ENCODE measurements at regions not wholly inside any gene's neighbourhood (a gene's known extent, or its start where the extent isn't known, plus 50 kb on each side); places are given as distances from the start of the nearest gene placed in this dataset.
A peak's percentile ranks its signal among the peaks of the same experiment; 100 is the strongest.
"Not testable (repeated sequence)": the region's sequence is repeated elsewhere in the genome, so short reads cannot be mapped to it uniquely, and the experiment has no call there.

DNA sequence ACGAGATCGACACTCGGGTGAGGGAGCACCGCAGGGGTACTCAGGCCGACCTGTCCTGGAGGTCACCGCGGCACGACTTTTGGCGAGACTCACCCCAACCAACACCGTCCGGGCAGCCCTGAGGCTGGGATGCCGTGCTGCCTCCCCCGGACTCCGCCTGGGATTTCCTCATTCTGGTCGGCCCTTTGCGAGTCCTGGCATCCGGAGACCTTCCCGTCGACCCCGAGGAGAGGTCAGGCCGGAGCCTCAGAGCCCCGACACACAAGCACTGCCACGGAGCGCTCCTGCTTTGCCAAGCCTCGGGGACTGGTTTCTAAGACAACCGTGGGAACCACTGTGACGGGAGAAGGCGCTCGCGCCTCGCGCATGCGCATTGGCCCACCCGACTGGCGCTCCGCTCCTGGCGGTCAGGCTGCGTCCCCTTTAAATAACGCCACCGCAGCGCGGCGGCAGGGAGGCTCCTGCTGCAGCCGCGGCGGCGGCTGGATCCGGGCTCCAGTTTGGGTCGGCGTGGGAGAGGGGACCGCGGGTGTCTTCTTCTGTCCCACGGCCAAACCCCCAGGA lies 166.4 kb upstream of the ZNF337 start:
- peak in 1 of 2 experiments; percentile 58 for DNase-seq

DNA sequence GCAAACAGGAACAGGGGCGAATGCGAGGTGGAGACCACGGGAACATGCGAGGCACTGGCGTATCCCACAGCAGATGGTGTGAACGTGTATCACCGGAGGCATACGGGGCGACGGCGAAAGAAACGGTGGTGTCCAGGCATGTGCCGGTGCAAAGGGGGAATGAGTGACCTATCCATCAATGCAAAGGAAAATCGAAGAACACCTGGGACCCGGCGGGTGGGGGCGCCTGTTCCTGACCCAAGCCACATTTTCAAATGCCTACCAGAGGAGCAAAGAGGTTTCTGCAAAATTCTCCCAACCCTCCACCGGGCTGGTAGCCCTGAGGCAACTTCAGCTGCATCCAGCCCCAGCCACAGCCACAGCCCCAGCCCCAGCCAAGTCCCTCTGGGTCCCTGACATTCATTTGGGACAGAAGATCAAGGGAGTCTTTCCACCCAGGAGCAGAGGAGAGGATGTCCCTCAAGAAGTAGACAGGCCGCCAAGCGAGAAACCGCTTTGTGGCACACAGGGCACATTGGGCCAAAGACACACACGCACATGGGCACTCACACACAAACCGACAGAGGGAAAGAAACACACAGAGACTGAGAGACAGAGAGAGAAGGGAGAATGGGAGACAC lies 164.0 kb upstream of the ZNF337 start:
- no peak for DNase-seq

DNA sequence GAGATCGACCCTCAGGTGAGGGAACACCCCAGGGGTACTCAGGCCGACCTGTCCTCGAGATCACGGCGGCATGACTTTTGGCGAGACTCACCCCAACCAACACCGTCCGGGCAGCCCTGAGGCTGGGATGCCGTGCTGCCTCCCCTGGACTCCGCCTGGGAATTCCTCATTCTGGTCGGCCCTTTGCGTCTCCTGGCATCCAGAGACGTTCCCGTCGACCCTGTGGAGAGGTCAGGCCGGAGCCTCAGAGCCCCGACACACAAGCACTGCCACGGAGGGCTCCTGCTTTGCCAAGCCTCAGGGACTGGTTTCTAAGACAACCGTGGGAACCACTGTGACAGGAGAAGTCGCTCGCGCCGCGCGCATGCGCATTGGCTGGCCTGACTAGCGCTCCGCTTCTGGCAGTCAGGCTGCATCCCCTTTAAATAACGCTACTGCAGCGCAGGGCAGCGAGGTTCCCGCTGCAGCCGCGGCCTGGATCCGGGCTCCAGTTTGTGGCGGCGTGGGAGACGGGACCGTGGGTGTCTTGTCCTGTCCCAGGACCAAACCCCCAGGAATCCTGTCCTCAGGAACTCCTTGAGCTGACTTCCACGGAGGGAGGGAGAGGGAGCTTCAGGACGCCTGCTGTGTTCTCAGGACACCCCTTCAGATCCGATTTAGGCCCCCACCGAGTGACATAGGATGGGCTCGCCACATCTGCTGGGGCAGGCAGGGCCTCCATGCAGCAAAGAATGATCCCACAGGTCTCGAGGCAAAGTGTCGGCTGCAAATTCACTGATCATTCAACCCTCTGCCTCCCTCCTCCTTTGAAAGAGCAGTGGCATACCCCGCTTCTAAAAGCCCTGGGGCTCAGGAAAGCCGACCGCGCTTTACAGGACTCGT lies 163.2 kb upstream of the ZNF337 start:
- peak in 1 of 2 experiments; percentile 62 for DNase-seq

DNA sequence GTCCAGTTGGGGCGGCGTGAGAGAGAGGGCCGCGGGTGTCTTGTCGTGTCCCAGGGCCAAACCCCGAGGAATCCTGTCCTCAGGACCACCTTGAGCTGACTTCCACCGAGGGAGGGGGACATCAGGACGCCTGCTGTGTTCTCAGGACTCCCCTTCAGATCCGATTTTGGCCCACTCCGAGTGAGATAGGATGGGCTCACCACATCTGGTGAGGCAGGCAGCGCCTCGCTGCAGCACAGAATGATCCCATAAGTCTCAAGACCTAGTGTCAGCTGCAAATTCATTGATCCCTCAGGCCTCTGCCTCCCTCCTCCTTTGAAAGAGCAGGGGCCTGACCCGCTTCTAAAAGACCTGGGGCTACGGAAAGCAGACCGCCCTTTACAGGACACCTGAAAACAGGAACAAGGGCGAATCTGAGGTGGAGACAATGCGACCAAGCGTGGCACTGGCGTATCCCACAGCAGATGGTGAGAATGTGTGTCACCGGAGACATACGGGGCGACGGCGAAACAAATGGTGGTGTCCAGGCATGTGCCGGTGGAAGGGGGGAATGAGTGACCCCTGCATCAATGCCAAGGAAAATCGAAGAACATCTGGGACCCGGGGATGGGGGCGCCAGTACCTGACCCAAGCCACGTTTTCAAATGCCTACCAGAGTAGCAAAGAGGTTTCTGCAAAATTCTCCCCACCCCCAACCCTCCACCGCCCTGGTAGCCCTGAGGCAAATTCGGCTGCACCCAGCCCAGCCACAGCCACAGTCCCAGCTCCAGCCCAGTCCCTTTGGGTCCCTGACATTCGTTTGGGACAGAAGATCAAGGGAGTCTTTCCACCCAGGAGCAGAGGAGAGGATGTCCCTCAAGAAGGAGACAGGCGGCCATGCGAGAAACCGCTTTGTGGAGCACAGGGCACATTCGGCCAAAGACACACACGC lies 162.1 kb upstream of the ZNF337 start:
- no peak for DNase-seq

DNA sequence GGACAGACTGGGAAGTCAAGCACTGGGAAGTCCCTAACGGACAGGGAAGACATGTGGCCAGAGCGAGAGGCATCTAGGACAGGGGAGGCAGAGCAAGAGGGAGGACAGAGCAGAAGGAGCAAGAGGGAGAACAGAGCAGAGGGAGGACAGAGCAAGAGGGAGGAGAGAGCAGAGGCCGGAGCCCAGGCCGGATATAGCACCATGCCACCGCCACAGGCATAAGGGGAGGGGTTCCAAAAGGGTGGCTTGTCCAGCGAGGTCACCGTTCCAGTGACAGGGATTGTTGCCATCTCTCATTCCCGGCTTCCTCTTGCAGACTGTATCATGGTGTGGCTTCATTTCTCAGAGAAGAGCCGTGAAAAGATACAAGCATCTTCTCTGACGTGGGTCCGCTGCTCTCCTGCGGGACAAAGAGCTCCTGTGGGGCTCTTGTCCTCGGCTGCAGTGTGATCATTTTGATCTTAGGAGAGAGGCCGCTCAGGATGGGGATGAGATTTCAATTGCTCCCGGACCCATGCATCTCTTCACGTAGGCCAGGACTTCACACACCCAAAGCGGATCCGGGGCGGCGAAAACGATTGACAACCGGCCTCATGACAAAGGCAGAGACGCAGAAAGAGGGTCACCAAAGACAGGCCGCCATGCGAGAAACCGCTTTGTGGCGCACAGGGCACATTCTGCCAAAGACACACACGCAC lies 160.6 kb upstream of the ZNF337 start:
- not testable (repeated sequence) for DNase-seq

DNA sequence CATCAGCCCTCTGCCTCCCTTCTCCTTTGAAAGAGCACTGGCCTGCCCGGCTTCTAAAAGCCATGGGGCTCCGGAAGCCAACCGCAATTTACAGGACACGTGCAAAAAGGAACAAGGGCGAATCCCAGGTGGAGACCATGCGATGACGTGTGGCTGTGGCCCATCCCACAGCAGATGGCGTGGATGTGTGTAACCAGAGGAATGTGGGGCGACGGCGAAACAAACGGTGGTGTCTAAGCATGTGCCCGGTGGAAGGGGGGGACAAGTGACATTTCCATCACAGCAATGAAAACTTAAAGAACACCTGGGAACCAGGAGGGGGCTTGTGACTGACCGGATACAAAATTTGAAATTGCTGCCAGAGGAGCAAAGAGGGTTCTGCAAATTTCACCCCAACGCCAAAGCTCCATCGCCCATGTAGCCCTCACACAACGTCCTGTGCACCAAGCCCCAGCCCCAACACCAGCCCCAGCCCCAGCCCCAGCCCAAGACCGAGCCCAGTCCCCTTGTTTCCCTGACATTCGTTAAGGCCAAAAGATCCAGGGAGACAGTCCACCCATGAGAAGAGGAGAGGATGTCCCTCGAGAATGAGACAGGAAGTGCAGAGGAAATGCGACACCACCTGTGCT lies 159.7 kb upstream of the ZNF337 start:
- DNase-seq: no peak

DNA sequence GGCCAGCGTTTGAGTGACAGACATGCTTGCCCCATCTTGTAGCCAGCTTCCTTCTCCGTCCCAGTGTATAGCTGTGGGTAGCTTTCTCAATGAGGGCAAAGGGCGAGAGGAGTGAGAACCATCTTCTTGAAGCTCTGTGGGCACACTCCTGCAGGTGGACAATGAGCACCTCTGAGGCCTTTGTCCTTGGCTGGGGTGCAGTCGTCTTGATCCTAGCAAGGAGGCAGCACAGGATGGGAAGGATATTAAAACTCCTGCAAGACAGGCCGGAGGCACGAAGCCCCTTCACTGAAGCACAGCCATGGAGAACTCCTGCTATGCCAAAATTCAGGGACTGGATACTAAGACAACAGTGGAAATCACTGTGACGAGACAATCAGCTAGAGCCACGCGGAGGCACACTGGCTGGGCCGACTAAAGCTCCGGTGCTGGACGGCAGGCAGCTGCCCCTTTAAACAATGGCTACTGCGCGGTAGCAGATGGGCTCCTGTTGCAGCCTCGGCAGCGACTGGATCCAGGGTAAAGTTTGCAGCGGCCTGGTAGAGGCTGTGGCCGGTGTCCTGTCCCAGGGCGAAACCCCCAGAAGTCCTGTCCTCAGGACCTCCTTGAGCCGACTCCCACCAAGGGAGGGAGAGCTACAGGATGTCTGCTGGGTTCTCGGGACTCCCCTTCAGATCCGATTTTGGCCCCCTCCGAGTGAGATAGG lies 159.0 kb upstream of the ZNF337 start:
- not testable (repeated sequence) for DNase-seq

DNA sequence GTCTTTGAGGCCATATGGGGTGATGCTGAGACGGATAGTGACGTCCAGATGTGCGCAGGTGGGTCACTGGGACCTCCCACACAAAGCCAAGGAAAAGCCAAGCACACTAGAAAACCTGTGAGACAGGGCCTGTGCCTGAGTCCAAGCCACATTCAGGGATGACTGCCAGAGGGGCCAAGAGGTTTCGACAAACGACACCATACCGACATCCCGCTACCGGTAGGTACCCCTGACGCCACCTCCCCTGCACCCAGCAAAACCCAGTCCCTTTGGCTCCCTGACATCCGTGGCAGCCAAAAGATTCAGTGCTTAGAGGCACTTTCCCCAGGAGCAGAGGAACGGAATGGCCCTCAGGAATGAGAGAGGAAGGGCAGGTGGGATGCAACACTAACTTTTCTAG lies 158.0 kb upstream of the ZNF337 start:
- not testable (repeated sequence) for DNase-seq

DNA sequence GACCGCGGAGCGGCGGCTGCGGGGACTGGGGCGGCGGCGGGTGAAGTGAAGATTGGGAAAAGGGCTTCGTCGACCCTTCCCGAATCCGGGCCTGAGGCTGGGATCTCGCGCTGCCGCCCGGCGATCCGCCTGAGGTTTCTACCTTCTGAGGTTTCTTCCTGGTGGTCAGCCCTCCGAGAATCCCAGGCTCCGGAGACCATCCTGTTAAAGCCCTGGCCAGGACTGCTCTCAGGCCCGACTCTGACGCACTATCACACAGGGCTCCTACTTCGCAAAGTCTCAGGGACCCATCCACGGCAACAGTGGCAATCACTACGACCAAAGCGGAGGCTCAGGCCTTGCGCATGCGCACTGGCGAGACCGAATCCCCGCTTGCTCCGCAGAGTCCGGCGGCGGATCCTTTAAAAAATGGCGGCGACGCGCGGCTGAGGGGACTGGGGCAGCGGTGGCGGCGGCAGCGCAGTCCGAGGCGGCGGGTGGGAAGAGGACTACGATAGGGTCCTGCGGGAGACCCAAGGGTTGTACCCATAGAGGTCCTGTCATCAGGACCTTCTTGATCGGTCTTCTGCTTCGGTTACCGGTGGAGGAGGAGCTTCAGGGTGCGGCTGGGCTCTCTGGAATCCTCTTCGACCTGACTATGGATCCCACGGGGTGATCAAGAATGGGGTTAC lies 157.2 kb upstream of the ZNF337 start:
- peak in 1 of 2 experiments; percentile 15 for DNase-seq

DNA sequence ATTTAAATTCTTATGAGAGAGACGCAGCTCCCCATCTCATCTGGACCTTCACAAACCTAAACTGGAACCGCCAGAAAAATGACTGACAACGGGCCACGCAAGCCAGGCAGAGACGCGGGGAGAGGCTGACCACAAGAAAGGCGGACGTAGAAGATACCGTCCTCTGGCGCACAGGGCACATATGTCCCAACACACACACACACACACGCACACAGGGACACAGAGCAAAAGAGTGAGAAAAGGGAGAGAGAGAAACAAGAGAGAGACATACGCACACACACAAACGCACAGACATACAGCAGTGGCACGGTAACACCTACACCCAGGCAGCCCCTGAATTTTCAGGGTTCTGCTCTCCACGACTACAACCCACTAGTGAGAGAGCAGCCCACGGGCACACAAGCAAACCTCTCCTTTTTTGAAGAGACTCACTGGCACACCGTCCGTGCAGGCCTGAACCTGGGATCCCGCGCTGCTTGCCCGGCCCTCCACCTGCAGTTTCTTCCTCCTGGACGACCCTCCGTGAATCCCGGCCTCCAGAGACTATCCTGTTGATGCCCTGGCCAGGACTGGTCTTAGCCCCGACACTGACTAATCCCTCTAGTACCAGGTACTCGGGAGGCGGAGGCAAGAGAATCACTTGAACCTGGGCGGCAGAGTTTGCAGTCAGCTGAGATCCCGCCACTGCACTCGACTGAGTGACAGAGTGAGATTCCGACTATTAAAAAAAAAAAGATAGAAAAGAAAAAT lies 156.5 kb upstream of the ZNF337 start:
- not testable (repeated sequence) for DNase-seq

DNA sequence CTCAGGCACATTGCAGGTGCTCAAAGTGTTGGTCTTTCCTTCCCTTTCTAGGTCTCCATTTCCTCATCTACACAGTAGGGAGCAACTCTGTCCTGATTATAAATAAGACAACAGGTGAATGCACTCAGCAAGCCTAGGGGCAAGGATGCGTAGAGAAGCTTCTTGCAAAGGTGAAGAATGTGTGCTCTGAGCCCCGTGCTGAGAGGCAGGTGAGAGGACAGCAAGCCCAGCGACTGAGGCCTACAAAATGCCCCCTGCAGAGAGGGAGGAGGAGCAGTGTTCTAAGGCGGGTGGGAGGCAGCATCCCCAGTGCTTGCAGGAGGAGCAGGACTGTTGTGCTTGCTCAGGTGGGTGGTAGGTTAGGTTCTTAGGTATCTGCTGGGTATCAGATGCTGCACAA lies 153.5 kb upstream of the ZNF337 start:
- DNase-seq: not testable (repeated sequence)

DNA sequence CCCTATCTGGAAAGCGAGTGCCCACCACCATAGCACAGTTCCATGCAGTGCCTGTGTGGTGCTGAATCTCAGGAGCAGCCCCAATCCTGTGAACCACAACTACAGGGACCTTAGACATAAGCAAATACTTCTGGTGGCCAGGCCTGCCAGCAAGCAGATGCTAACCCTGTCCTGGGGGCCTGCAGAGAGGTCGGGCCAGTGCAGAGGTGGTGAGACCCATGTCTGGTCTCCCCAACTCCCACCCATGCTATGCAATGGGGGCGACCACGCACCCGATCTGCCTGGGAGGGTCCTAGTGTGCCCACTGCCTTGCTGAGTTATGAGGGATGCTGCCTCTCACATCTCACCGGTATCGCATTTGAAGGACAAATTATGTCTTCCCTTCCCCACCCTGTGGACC lies 151.6 kb upstream of the ZNF337 start:
- no peak for DNase-seq

DNA sequence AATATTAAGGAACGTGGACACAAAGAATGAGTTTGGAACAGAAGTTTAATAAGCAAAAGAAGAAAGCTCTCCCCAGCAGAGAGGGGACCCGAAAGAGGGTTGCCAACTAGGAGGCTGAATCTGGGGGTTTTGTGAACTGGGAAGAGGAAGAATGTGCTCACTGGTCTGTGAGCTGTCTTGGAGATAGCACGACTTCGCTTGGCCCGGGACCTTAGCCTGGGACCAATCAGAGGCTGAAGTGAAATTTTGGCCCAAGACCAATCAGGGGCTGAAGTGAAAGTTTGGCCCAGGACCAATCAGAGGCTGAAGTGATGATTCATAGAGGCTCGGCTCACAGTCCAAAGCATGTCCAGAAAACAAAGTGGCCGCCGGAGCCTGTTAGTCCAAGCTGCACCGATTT lies 148.0 kb upstream of the ZNF337 start:
- not testable (repeated sequence) for DNase-seq

DNA sequence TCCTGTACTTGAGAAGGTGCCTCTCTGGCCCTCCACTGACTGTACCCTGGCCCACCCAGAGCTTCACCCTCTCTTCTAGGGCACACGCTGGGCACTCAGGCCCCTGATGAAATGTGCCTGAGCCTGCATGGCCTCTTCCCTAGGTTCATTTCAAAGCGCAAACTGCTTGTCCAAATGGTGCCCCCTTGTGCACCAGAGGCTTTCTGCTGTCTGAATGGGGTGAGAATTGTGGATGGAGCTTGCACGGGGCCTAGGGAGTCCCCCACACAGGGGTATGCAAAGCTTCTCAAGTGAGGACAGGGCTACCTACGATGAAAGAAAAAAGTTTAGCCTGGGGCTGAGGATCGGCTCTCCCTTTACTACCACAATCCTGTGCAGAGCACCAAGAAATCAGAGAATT lies 116.9 kb upstream of the ZNF337 start:
- not testable (repeated sequence) for DNase-seq

DNA sequence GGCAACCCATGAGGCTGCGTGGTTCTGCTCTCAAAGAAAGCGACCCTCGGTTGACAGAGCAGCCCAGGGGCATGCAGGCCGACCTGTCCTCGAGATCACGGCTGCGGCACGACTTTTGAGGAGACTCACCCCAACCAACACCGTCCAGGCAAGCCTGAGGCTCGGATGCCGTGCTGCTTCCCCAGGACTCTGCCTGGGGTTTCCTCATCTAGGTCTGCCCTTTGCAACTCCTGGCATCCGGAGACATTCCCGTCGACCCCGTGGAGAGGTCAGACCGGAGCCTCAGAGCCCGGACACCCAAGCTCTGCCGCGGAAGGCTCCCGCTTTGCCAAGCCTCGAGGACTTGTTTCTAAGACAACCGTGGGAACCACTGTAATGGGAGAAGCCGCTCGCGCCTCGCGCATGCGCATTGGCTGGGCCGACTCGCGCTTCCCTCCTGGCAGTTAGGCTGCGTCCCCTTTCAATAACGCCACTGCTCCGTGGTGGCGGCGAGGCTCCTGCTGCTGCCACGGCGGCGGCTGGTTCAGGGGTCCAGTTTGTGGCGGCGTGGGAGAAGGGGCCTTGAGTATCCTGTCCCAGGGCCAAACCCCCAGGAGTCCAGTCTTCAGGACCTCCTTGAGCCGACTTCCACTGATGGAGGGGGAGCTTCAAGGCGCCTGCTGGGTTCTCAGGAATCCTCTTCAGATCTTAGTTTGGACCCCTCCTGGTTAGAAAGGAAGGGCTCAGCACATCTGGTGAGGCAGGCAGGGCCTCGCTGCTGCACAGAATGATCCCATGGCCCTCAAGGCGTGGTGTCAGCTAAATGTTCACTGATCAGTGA lies 101.7 kb upstream of the ZNF337 start:
- not testable (repeated sequence) for DNase-seq

DNA sequence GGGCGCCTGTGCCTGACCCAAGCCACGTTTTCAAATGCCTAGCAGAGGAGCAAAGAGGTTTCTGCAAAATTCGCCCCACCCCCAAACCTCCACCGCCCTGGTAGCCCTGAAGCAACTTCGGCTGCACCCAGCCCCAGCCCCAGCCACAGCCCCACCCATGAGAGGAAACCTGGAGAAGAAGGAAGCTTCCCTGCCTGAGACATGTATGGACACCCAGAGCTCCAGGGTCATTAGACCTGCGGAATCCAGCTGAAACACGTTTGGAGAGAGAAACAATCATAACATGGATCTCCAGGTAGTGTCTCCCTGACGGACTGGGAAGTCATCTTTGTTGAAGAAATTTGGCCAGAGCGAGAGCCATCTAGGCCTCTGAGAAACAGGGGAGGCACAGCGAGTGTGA lies 100.4 kb upstream of the ZNF337 start:
- DNase-seq: not testable (repeated sequence)

DNA sequence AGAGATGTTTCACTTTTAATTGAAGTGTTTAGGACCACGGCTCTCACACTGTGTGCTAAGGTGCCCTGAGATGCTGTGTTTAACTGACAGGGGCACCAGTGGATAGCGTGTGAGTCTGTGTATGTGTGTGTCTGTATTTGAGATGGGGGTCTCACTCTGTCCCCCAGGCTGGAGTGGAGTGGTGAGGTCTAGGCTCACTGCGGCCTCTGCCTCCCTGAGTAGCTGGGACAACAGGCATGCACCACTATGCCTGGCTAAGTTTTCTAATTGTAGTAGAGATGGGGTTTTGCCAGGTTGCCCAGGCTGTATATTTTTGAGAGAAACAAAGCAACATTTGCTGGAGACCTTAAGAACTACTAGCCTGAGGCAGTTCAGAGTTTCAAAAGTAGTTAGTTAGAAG lies 80.6 kb upstream of the ZNF337 start:
- not testable (repeated sequence) for DNase-seq

DNA sequence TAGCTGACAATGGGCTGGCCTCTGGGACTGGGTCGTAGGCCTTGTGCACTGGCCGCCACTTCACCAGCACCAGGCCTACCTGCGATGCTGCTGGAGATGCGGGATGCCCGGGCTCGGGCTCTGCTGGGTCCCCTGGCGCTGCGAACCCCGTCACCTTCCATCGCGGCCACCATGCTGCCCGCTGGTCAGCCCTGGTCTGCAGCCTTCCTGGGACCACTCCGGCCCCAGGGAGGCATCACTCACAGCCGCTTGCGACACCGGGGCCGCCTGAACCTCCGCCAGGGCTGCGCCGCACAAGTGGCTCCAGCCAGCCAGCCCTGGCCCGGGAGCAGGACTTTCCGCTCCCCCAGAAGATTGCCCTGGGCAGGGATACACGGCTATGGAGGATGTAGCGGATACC lies 78.1 kb upstream of the ZNF337 start:
- not testable (repeated sequence) for DNase-seq

DNA sequence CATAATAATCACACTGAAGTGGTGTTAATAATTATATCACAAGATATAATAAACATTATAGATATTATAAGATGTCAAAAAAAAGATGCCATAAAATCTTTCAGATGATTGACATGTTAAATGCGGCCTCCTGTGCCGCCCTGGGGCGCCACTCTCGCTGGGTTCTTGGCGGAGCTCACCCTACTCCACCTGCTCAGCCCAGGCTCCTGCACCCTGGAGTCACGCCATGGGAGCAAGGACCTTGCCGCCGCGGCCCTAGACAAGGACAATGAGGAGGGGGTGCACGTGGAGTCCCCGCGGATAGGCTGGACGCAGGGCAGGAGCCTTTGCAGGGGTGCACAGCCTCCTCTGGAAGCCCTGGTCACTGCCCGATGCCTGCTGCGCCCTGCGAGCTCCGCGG lies 77.5 kb upstream of the ZNF337 start:
- not testable (repeated sequence) for DNase-seq
